GM18511 (cell line): ENCODE measurements at regions not wholly inside any gene's neighbourhood (a gene's known extent, or its start where the extent isn't known, plus 50 kb on each side); places are given as distances from the start of the nearest gene placed in this dataset.

Experiments used
- ATAC-seq: cut with Tn5 transposase; IDR thresholded peaks from one replicate; pipeline ENCODE4 v1.9.1; 2021; ENCODE audit warnings: mild to moderate bottlenecking, moderate library complexity; ENCODE audit not compliant: unreplicated experiment

GRCh38 chr9:14520341-14520740, 172.9 kb downstream of the ZDHHC21 start:
- no peak for ATAC-seq

GRCh38 chr9:14517154-14517906, 175.9 kb downstream of the ZDHHC21 start:
- ATAC-seq: no peak

GRCh38 chr9:14516656-14517055, 176.6 kb downstream of the ZDHHC21 start:
- ATAC-seq: no peak

DNA sequence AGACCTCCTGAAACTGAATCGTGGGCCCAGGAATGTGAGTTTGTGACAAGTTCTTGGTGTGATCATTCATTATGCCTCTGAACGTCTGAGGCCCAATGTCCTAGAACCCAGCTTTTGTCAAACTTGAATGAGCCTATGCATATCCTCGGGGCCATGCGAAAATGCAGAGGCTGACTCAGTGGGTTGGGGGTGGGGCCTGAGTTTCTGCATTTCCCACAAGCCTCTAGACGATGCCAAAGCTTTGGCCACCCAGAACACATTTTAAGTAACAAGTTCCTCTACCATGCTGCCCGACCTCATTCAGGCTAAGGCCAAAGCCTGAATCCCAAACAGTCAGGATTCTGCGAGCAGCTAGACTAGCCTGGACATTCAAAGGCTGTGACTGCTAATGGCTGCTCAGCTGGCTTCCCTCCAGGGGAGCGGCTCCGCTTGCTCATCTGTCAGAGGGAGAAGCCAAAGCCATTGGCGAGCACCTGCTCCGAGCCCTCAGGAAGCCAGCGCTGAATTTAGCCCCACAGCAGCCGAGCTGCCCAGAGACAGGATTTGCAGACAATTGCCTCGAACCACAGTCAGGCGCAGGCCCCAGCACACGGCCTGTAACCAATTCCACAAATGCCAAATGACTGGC, 177.5 kb downstream of the ZDHHC21 start:
- ATAC-seq: no peak

- no peak for ATAC-seq
Observed at GRCh38 chr9:14515049-14515448, 178.2 kb downstream of the ZDHHC21 start.

- no peak for ATAC-seq
Observed at GRCh38 chr9:14512942-14513341, 180.3 kb downstream of the ZDHHC21 start.

DNA sequence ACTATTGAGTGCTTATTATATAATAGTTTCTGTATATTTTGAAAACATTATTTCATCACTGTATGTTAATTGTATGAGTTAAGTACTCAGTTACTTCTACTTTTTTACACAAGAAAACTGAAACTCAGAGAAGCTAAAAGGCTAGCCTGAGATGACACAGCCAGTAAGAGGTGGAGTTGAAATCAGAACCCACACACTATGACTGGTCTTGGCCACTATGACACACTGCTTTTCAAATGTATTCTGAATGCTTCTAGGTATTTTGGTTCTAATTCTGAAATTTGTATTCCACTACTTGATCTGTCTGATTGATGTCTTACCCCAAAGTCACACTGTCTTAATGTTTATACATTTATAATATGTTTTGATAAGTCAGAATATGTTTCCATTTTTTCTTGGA, 181.8 kb downstream of the ZDHHC21 start:
- peak; percentile 62 for ATAC-seq

GRCh38 chr9:14508884-14509283, 184.3 kb downstream of the ZDHHC21 start:
- no peak for ATAC-seq

DNA sequence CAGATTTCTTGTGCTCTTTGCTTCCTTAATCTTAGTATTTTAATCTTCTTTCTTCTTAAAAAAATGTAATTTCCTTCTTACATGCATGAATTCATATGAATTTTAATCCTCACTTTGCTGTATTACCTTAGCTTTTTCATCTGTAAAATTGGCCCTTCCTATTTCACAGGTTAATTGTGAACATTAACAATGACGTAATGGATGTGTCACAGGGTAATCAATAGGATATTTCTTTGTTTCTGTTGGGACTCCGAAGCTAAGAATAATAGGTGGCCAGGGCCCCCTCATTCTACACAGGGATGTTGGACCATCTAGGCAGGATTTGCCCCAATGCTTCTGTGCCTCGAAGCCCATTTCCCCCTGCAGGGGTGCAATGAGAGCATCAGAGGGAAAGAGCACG, 187.4 kb upstream of the NFIB start:
- ATAC-seq: no peak

DNA sequence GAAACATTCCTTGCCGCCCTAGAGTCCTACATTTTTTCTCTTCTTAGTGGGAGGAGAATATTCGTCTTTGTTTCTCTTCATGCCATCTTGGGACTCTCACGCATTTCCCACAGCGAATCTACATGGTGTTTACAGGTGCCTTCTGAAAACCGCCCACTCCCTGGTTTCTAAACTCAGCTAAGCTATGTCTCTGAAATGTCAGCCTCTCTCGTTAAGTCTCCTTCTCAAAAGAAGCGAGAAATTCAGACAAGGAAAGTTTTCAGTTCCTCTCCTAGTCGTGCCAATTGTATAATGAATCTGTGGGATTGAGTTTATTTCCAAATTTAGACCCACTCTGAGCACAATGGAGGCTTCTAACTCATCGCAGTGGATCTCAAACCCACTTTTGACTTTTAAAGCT, 186.8 kb upstream of the NFIB start:
- no peak for ATAC-seq

GRCh38 chr9:14499976-14500375, 186.0 kb upstream of the NFIB start:
- no peak for ATAC-seq

DNA sequence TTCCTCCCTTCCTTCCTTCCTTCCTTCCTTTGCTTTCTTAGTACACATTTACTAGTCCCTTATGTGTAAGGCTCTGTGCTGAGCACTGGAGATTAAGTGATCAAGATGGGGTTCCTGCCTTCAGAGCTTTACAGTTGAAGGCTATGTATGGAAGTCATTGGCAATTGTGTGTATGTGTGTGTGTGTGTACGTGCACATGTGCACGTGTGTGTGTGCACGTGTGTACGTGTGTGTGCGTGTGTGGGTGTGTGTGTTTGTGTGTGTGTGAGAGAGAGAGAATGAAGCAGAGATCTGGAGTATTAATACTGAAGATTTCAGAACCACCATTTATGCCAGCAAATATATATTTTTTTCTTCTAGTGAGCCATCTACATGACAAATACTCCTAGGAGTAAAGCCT, 184.9 kb upstream of the NFIB start:
- ATAC-seq: no peak

GRCh38 chr9:14497476-14497875, 183.5 kb upstream of the NFIB start:
- ATAC-seq: no peak

- no peak for ATAC-seq
Observed at GRCh38 chr9:14488421-14489190, 174.7 kb upstream of the NFIB start.

GRCh38 chr9:14487547-14488185, 173.7 kb upstream of the NFIB start:
- no peak for ATAC-seq

DNA sequence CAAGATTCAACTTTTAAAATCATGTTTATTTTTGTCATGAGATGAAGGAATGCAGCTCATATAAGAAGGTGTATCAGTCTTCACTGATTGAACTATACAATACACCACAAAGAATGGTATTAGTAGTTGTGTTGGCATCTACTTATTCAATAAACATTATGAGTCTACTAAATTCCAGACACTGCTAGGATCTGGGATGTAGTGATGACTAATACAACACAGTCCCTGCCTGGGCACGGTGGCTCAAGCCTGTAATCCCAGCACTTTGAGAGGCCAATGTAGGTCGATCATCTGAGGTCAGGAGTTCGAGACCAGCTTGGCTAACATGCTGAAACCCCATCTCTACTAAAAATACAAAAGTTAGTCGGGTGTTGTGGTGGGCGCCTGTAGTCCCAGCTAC, 171.4 kb upstream of the NFIB start:
- ATAC-seq: no peak

DNA sequence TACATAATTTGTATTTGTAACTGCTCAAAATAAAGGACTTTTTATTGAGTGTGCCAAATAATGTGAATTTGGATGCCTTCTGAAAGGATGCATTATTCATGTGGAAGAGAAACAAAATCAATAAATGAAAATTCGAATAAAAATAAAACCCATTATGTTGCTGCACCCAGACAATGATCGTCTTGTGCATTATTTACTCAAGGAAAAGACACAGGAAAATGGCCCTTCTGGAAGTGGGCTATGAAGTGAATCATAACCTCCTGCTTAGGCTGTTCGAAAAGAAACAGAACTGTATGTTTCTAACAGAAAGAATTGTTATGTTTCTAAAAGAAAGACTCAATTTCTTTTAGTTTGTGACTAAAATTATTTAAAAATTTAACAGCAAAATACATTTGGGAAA, 168.9 kb upstream of the NFIB start:
- ATAC-seq: no peak

- ATAC-seq: no peak
Observed at GRCh38 chr9:14480526-14480925, 166.6 kb upstream of the NFIB start.

GRCh38 chr9:14479163-14479560, 165.2 kb upstream of the NFIB start:
- ATAC-seq: peak; percentile 73

- ATAC-seq: no peak
Observed at GRCh38 chr9:14478175-14479162, 164.5 kb upstream of the NFIB start.
